ENCODE measurements at regions not wholly inside any gene's neighbourhood (a gene's known extent, or its start where the extent isn't known, plus 50 kb on each side); places are given as distances from the start of the nearest gene placed in this dataset.

GRCh38 chr6:10093282-10093681 lies 321.6 kb downstream of the TFAP2A start:
- Mint-ChIP-seq H3K27me3 (ENCODE audit: insufficient read depth) (no peaks in the 10 kb centered on the region), H3K36me3 (ENCODE audit: low read depth) (peaks cover 10% of the 10 kb centered on the region; the same call in 1 of the 2 replicates), H3K4me3 (no peak overlapping the region), H3K9me3 (peaks cover 19% of the 10 kb centered on the region), H3K27ac (no peak overlapping the region), H3K4me1 (ENCODE audit: low read depth) (no peaks in the 10 kb centered on the region)
- DNase-seq, result no peak
- TF ChIP-seq CTCF (IDR thresholded peaks at IDR 0.05), result no peak

- no peak for TF ChIP-seq CTCF (IDR thresholded peaks at IDR 0.05)
- no peak for DNase-seq
- Mint-ChIP-seq H3K27ac (no peak overlapping the region), H3K27me3 (ENCODE audit: insufficient read depth) (no peaks in the 10 kb centered on the region), H3K9me3 (no peaks in the 10 kb centered on the region), H3K4me3 (no peak overlapping the region), H3K4me1 (ENCODE audit: low read depth) (peaks cover 38% of the 10 kb centered on the region), H3K36me3 (ENCODE audit: low read depth) (no peaks in the 10 kb centered on the region)
Observed at GRCh38 chr6:10084111-10084986, 330.5 kb downstream of the TFAP2A start.

GRCh38 chr6:10082385-10082784 lies 332.5 kb downstream of the TFAP2A start:
- Mint-ChIP-seq H3K4me1 (ENCODE audit: low read depth) (peaks cover 38% of the 10 kb centered on the region), H3K36me3 (ENCODE audit: low read depth) (no peaks in the 10 kb centered on the region), H3K4me3 (no peak overlapping the region), H3K27ac (no peak overlapping the region), H3K9me3 (no peaks in the 10 kb centered on the region), H3K27me3 (ENCODE audit: insufficient read depth) (no peaks in the 10 kb centered on the region)
- no peak for DNase-seq
- TF ChIP-seq CTCF (IDR thresholded peaks at IDR 0.05), result no peak

GRCh38 chr6:10081957-10082356 lies 332.9 kb downstream of the TFAP2A start:
- TF ChIP-seq CTCF (IDR thresholded peaks at IDR 0.05), result no peak
- no peaks in the 10 kb centered on the region for H3K9me3 Mint-ChIP-seq
- no peak overlapping the region for H3K27ac Mint-ChIP-seq
- DNase-seq, result no peak
- no peaks in the 10 kb centered on the region for H3K36me3 Mint-ChIP-seq (ENCODE audit: low read depth)
- no peaks in the 10 kb centered on the region for H3K27me3 Mint-ChIP-seq (ENCODE audit: insufficient read depth)
- peaks cover 38% of the 10 kb centered on the region for H3K4me1 Mint-ChIP-seq (ENCODE audit: low read depth)
- no peak overlapping the region for H3K4me3 Mint-ChIP-seq

GRCh38 chr6:10081075-10081474 lies 333.8 kb downstream of the TFAP2A start:
- DNase-seq, result no peak
- no peak for TF ChIP-seq CTCF (IDR thresholded peaks at IDR 0.05)
- Mint-ChIP-seq H3K4me3 (no peak overlapping the region), H3K4me1 (ENCODE audit: low read depth) (peaks cover 38% of the 10 kb centered on the region), H3K9me3 (no peaks in the 10 kb centered on the region), H3K27ac (no peak overlapping the region), H3K36me3 (ENCODE audit: low read depth) (no peaks in the 10 kb centered on the region), H3K27me3 (ENCODE audit: insufficient read depth) (no peaks in the 10 kb centered on the region)

Data from HFFc6 (cell line).